Thyroid gland (tissue), 4 donors: ENCODE measurements at regions not wholly inside any gene's neighbourhood (a gene's known extent, or its start where the extent isn't known, plus 50 kb on each side); places are given as distances from the start of the nearest gene placed in this dataset.
A peak's percentile ranks its signal among the peaks of the same experiment; 100 is the strongest.

Experiments
- DNase-seq, 2 donors: peaks; one replicate each; pipeline ENCODE4 v3.0.0-alpha.2; 2019
- H3K27ac ChIP-seq, 3 donors: fragments of 200-600 bp; sonication (generic); 1 replicate in 2 of 3; 2 replicates in 1 of 3; pipeline ENCODE4 v1.5.1; 2016 to 2019; ENCODE audit warnings: mild to moderate bottlenecking in 1 of 3, moderate library complexity in 1 of 3
- H3K27me3 ChIP-seq: fragments of 200-600 bp; sonication (generic); one replicate; pipeline ENCODE4 v1.5.1; 2019
- H3K36me3 ChIP-seq, 2 donors: fragments of 200-600 bp; sonication (generic); one replicate each; pipeline ENCODE4 v1.5.1; 2016 to 2019
- H3K4me1 ChIP-seq, 2 donors: fragments of 200-600 bp; sonication (generic); one replicate each; pipeline ENCODE4 v1.5.1; 2017 to 2019
- H3K4me3 ChIP-seq, 3 donors: fragments of 200-600 bp; sonication (generic); replicated peaks in 1 of 3; 1 replicate in 2 of 3; 2 replicates in 1 of 3; pipeline ENCODE4 v1.5.1; 2016; ENCODE audit warnings: mild to moderate bottlenecking in 1 of 3
- H3K9me3 ChIP-seq: fragments of 200-600 bp; sonication (generic); one replicate; pipeline ENCODE4 v1.5.1; 2017
- POLR2A ChIP-seq, 2 donors: fragments of 450-650 bp; IDR thresholded peaks; one replicate each; pipeline ENCODE4 v1.6.1; 2017; ENCODE audit warnings: antibody characterized with exemption in 2 of 2, mild to moderate bottlenecking in 2 of 2, moderate library complexity in 1 of 2
- WGBS, 2 donors: methylation state at CpG; one replicate each; pipeline ENCODE4 v1.1.5; 2017; 5-methylcytosine and 5-hydroxymethylcytosine counted together
- intact Hi-C: fragments of 100-400 bp; cut with DNase I; formaldehyde crosslinking; loops from one replicate; pipeline ENCODE4 v1.15.1; 2023
- TF ChIP-seq, protein P1 (sequence below), 6 experiments: fragments of 200-600 bp in 3 of 6; fragments of 450-650 bp in 3 of 6; sonication (generic) in 3 of 6; IDR thresholded peaks; one replicate each; pipeline ENCODE4 v1.5.1; 2016 to 2019; ENCODE audit warnings: antibody characterized with exemption in 6 of 6, mild to moderate bottlenecking in 2 of 6, inconsistent platforms in 1 of 6, moderate library complexity in 1 of 6

DNA sequence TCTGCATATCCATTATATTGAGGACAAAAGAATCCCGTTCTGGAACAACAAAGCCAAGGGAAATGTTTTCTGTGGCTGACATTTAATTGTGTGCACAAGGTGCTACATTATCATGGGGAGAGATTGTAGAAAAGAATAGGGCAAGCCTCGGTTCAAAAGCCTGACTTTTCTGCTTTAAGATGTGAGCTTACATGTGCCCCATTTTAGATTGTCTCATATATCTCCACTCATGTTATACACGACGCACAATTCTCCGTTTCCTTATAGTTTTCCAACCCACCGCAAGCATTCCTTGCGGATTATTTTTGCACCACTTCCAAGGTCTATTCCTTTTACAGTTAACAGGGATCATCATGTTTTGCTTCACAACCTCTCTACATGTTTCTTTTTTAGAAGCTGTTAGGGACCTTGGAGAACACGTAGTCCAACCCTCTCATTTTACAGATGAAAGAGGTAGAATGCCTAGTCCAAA lies 99.6 kb upstream of the MAML3 start:
- WGBS, 2 donors = 61% methylated on average over 8 of the region's 8 CpGs
- Histone ChIP-seq H3K4me1 (peaks cover 10 to 28% of the 10 kb centered on the region in 2 donors), H3K27me3 (no peaks in the 10 kb centered on the region)

DNA sequence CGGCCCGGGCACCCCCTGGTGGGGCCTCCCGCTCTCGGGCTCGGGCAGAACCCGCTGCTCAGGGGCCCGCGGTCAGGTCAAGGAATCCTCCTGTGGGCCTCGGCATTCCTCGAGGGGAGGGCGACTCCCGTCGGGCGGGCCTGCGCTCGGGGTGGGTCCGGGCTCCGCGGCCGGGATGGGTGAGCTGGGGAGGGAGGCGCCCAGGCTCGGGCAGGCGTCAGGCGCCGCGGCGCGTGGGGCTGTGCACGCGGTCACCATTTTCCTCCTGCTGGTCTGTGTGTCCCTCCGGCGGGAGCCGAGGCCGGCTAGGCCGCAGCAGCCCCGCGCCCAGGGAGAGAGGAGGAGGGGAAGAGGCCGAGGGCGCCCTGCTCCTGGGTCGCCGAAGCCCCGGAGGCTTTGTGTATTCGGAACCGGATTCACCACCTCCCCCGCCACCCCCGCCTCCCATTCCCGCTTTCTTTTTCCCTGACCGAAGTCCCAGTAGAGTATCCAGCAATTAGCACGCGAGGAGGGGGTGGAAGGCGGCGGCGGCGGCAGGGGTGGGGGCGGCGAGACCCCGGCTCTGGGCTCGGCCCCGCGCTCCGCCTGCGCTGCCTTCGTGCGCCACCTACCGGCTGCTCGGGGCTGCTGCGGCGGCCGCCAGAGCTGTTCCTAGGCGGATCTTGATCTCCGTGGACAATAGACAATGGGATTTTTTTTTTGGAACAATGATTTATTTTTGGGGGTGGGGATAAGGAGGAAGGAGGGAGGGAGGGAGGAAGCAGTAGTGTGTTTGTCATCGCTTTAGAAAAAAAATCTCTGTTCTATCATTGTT lies 99.0 kb upstream of the MAML3 start:
- intact Hi-C loops = loop anchor here (2.0 to 5.0 kb wide), 4 partner anchors 100 to 518 kb away; no protein-coding TSS in a partner anchor
- Histone ChIP-seq H3K27me3 (no peaks in the 10 kb centered on the region), H3K36me3 (no peaks in the 10 kb centered on the region), H3K27ac (peak overlapping the region; percentile 95 to 97 (median 97)), H3K4me3 (peak overlapping the region in 2 of 3 donors; percentile 39 to 64), H3K4me1 (peaks cover 10 to 23% of the 10 kb centered on the region in 2 donors), H3K9me3 (no peaks in the 10 kb centered on the region)
- WGBS, 2 donors = 0% methylated on average over 19 to 31 of the region's 72 CpGs
- peak in 1 of 2 donors; percentile 45 for TF ChIP-seq POLR2A (IDR thresholded peaks at IDR 0.05)
- TF ChIP-seq, protein P1, sequence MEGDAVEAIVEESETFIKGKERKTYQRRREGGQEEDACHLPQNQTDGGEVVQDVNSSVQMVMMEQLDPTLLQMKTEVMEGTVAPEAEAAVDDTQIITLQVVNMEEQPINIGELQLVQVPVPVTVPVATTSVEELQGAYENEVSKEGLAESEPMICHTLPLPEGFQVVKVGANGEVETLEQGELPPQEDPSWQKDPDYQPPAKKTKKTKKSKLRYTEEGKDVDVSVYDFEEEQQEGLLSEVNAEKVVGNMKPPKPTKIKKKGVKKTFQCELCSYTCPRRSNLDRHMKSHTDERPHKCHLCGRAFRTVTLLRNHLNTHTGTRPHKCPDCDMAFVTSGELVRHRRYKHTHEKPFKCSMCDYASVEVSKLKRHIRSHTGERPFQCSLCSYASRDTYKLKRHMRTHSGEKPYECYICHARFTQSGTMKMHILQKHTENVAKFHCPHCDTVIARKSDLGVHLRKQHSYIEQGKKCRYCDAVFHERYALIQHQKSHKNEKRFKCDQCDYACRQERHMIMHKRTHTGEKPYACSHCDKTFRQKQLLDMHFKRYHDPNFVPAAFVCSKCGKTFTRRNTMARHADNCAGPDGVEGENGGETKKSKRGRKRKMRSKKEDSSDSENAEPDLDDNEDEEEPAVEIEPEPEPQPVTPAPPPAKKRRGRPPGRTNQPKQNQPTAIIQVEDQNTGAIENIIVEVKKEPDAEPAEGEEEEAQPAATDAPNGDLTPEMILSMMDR (IDR thresholded peaks at IDR 0.05) = peak; percentile 42 to 97 (median 88)
- DNase-seq = peak; percentile 71 to 74

More for the DNA sequence above, 99.6 kb upstream of the MAML3 start:
- Histone ChIP-seq H3K27ac (peak overlapping the region in 2 of 3 donors; percentile 97), H3K9me3 (no peaks in the 10 kb centered on the region), H3K4me3 (peak overlapping the region in 1 of 3 donors; percentile 64), H3K36me3 (no peaks in the 10 kb centered on the region)
- no peak for TF ChIP-seq POLR2A (IDR thresholded peaks at IDR 0.05)
- TF ChIP-seq, protein P1 (IDR thresholded peaks at IDR 0.05) = no peak
- DNase-seq = no peak
- intact Hi-C loops = loop anchor here (2.0 to 5.0 kb wide), 4 partner anchors 101 to 519 kb away; no protein-coding TSS in a partner anchor

DNA sequence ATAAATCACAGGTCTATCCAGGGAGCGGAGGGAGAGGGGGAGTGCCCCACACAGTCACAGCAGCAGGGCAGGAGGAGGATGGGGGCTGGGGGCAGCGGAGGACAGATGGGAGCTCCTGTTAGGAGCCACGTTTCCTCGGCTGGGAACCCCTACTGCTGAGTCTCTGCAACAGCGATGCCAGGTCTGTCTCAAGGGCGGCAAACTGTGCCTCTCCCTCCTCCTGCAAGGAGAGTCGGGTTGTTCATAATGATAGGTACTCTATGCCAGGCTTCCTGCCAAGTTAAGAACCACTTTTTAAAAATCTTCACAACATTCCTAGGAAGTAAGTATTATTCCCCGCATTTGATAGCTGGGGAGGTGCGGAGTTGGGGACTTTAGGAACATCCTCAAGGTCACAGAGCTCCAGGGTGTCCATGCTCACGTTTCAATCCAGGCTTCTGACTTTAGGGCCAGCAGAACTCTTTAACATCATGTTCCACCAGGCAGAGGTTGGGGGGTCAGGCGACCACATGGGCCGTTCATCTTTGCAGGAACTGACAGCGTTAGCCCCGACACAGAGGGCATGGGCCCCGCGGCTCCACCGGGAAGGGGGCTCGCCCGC lies 98.3 kb upstream of the MAML3 start:
- 32 to 41% methylated on average over 9 to 10 of the region's 19 CpGs for WGBS, 2 donors
- no peaks in the 10 kb centered on the region for H3K27me3 ChIP-seq
- intact Hi-C loops = loop anchor here (2.0 to 5.0 kb wide), 4 partner anchors 99 to 517 kb away; no protein-coding TSS in a partner anchor
- peak; percentile 65 to 70 for DNase-seq
- no peaks in the 10 kb centered on the region for H3K9me3 ChIP-seq
- TF ChIP-seq, protein P1 (IDR thresholded peaks at IDR 0.05) = no peak
- no peak for TF ChIP-seq POLR2A (IDR thresholded peaks at IDR 0.05)
- no peaks in the 10 kb centered on the region for H3K36me3 ChIP-seq
- peak overlapping the region; percentile 95 to 97 (median 97) for H3K27ac ChIP-seq
- H3K4me1 ChIP-seq = peaks cover 10 to 17% of the 10 kb centered on the region in 2 donors
- peak overlapping the region in 2 of 3 donors; percentile 39 to 64 for H3K4me3 ChIP-seq

DNA sequence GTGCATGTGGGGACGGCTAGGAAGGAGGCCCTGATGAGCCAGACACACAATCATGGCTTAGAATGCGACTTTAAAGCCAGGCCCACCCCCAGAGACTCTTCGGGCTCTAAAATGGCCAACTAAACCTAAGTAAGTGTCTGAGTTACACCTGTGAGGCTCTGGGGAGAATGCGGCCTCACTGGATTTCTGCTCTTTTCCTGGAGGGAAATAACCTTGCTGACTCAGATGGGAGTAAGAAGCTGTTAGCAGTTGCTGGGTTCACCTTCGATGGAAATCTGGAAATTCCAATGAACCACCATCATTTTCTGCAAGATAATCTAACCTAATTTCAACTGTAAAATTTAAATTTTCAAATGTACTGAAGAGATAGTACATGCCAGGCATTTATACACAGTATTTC lies 97.6 kb upstream of the MAML3 start:
- Histone ChIP-seq H3K36me3 (no peaks in the 10 kb centered on the region), H3K4me3 (no peak overlapping the region), H3K27ac (peak overlapping the region; percentile 95 to 97 (median 97)), H3K4me1 (peaks cover 10 to 17% of the 10 kb centered on the region in 2 donors), H3K27me3 (no peaks in the 10 kb centered on the region), H3K9me3 (no peaks in the 10 kb centered on the region)
- intact Hi-C loops = loop anchor here (5.0 kb wide), 2 partner anchors 199 to 239 kb away; no protein-coding TSS in a partner anchor
- WGBS, 2 donors = 91 to 95% methylated on average over 5 of the region's 5 CpGs
- TF ChIP-seq, protein P1 (IDR thresholded peaks at IDR 0.05) = no peak
- no peak for TF ChIP-seq POLR2A (IDR thresholded peaks at IDR 0.05)
- no peak for DNase-seq
